SK-N-SH treated with all-trans-retinoic acid at 6 μM for 48 hours (cell line): ENCODE measurements at regions not wholly inside any gene's neighbourhood (a gene's known extent, or its start where the extent isn't known, plus 50 kb on each side); places are given as distances from the start of the nearest gene placed in this dataset.

ENCODE experiments used
- ATAC-seq: fragments of 200-7000 bp; cut with Tn5 transposase; 3 replicates; pipeline ENCODE4 v1.9.1; 2020; ENCODE audit warnings: mild to moderate bottlenecking, moderate library complexity
- ARNTL ChIP-seq: fragments of 450-650 bp; formaldehyde crosslinking; IDR thresholded peaks from 2 replicates; pipeline ENCODE4 v1.5.0; 2020; ENCODE audit warnings: low read depth, mild to moderate bottlenecking, moderate library complexity, borderline replicate concordance
- BACH2 ChIP-seq: fragments of 250-450 bp; sonication (Bioruptor Pico); IDR thresholded peaks from 2 replicates; pipeline ENCODE4 v1.9.0; 2021; ENCODE audit warnings: mild to moderate bottlenecking, borderline replicate concordance
- CSDC2 ChIP-seq: fragments of 250-450 bp; sonication (Bioruptor Pico); IDR thresholded peaks from 2 replicates; pipeline ENCODE4 v1.5.0; 2020; ENCODE audit warnings: mild to moderate bottlenecking, moderate library complexity
- ESRRG ChIP-seq: fragments of 250-450 bp; sonication (Bioruptor Pico); IDR thresholded peaks from 2 replicates; pipeline ENCODE4 v1.6.1; 2021; ENCODE audit warnings: mild to moderate bottlenecking
- GLIS3 ChIP-seq: fragments of 250-450 bp; sonication (Bioruptor Pico); IDR thresholded peaks from 2 replicates; pipeline ENCODE4 v1.5.0; 2020; ENCODE audit warnings: mild to moderate bottlenecking, moderate library complexity
- ISL1 ChIP-seq: fragments of 250-450 bp; sonication (Bioruptor Pico); IDR thresholded peaks from 2 replicates; pipeline ENCODE4 v2.1.2; 2022; ENCODE audit warnings: mild to moderate bottlenecking, moderate library complexity
- OSR1 ChIP-seq: fragments of 250-450 bp; sonication (Bioruptor Pico); IDR thresholded peaks from 2 replicates; pipeline ENCODE4 v1.8.0; 2022; ENCODE audit warnings: moderate library complexity, mild to moderate bottlenecking, inconsistent platforms
- PPARA ChIP-seq: fragments of 250-450 bp; sonication (Bioruptor Pico); IDR thresholded peaks from 2 replicates; pipeline ENCODE4 v1.5.0; 2020; ENCODE audit warnings: mild to moderate bottlenecking, borderline replicate concordance
- RARB ChIP-seq: fragments of 250-450 bp; sonication (Bioruptor Pico); IDR thresholded peaks from 2 replicates; pipeline ENCODE4 v1.8.0; 2021; ENCODE audit warnings: mild to moderate bottlenecking, moderate library complexity
- SNAI2 ChIP-seq: fragments of 250-450 bp; sonication (Bioruptor Pico); IDR thresholded peaks from 2 replicates; pipeline ENCODE4 v1.5.0; 2020; ENCODE audit warnings: mild to moderate bottlenecking, moderate library complexity
- TCF4 ChIP-seq: fragments of 250-450 bp; sonication (Bioruptor Pico); IDR thresholded peaks from 2 replicates; pipeline ENCODE4 v1.8.0; 2021; ENCODE audit warnings: mild to moderate bottlenecking, moderate library complexity, borderline replicate concordance
- TOX ChIP-seq: fragments of 250-450 bp; sonication (Bioruptor Pico); IDR thresholded peaks from 2 replicates; pipeline ENCODE4 v1.8.0; 2021; ENCODE audit warnings: mild to moderate bottlenecking, moderate library complexity, borderline replicate concordance
- ZFP3 ChIP-seq: fragments of 250-450 bp; sonication (Bioruptor Pico); IDR thresholded peaks from 2 replicates; pipeline ENCODE4 v1.5.0; 2020; ENCODE audit warnings: mild to moderate bottlenecking, moderate library complexity
- ZFP30 ChIP-seq: fragments of 450-650 bp; formaldehyde crosslinking; IDR thresholded peaks from 2 replicates; pipeline ENCODE4 v1.5.0; 2022; ENCODE audit warnings: mild to moderate bottlenecking, moderate library complexity
- ZNF565 ChIP-seq: fragments of 450-650 bp; formaldehyde crosslinking; conservative IDR thresholded peaks from 2 replicates; pipeline ENCODE4 v1.5.0; 2020; ENCODE audit warnings: low read depth, mild to moderate bottlenecking, moderate library complexity
- ZNF70 ChIP-seq: fragments of 450-650 bp; formaldehyde crosslinking; IDR thresholded peaks from 2 replicates; pipeline ENCODE4 v1.5.0; 2020; ENCODE audit warnings: mild to moderate bottlenecking, moderate library complexity
- TF ChIP-seq, protein P1 (sequence below): fragments of 250-450 bp; sonication (Bioruptor Pico); IDR thresholded peaks from 2 replicates; pipeline ENCODE4 v1.5.0; 2020; ENCODE audit warnings: mild to moderate bottlenecking, moderate library complexity
- TF ChIP-seq, protein P2 (sequence below): fragments of 250-450 bp; sonication (Bioruptor Pico); IDR thresholded peaks from 2 replicates; pipeline ENCODE4 v1.5.1; 2021; ENCODE audit warnings: mild to moderate bottlenecking, moderate library complexity
- TF ChIP-seq, protein P3 (sequence below): fragments of 250-450 bp; sonication (Bioruptor Pico); IDR thresholded peaks from 2 replicates; pipeline ENCODE4 v1.8.0; 2020; ENCODE audit warnings: mild to moderate bottlenecking, moderate library complexity, borderline replicate concordance
- TF ChIP-seq, protein P4 (sequence below): fragments of 250-450 bp; sonication (Bioruptor Pico); IDR thresholded peaks from 2 replicates; pipeline ENCODE4 v1.5.1; 2020; ENCODE audit warnings: low read depth, mild to moderate bottlenecking, moderate library complexity
- TF ChIP-seq, protein P5 (sequence below): fragments of 250-450 bp; sonication (Bioruptor Pico); IDR thresholded peaks from 2 replicates; pipeline ENCODE4 v1.8.0; 2021; ENCODE audit warnings: low read depth, mild to moderate bottlenecking, moderate library complexity, borderline replicate concordance

DNA sequence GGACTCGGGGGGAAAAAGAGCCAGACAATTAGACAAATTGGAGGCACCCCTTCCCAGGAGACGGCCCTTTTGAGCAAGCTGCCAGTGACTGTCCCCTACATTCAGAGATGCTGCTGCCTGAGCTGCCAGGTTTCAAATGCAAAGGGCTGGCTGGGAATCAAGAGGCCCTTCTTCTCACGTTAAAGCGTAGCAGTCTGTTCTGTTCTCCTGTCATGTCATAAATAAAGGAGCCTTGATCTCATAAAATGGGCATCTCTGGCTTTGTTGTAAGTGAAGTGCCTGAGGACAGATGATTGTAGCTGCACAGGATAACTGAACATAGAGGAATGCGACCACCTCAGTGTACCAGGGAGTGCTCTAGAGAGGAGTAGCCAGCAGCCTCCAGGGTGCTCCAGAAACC is 917.9 kb downstream of the GRID1 start:
- no peak for TF ChIP-seq ISL1 (CRISPR knock-in tag)
- TF ChIP-seq ESRRG (CRISPR knock-in tag), result no peak
- TF ChIP-seq BACH2, result no peak
- TF ChIP-seq RARB (CRISPR knock-in tag), result no peak
- TF ChIP-seq TCF4 (CRISPR knock-in tag), result no peak
- TF ChIP-seq OSR1 (CRISPR knock-in tag), result no peak
- TF ChIP-seq TOX, result no peak
- TF ChIP-seq, protein P1, sequence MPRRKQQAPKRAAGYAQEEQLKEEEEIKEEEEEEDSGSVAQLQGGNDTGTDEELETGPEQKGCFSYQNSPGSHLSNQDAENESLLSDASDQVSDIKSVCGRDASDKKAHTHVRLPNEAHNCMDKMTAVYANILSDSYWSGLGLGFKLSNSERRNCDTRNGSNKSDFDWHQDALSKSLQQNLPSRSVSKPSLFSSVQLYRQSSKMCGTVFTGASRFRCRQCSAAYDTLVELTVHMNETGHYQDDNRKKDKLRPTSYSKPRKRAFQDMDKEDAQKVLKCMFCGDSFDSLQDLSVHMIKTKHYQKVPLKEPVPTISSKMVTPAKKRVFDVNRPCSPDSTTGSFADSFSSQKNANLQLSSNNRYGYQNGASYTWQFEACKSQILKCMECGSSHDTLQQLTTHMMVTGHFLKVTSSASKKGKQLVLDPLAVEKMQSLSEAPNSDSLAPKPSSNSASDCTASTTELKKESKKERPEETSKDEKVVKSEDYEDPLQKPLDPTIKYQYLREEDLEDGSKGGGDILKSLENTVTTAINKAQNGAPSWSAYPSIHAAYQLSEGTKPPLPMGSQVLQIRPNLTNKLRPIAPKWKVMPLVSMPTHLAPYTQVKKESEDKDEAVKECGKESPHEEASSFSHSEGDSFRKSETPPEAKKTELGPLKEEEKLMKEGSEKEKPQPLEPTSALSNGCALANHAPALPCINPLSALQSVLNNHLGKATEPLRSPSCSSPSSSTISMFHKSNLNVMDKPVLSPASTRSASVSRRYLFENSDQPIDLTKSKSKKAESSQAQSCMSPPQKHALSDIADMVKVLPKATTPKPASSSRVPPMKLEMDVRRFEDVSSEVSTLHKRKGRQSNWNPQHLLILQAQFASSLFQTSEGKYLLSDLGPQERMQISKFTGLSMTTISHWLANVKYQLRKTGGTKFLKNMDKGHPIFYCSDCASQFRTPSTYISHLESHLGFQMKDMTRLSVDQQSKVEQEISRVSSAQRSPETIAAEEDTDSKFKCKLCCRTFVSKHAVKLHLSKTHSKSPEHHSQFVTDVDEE (CRISPR knock-in tag), result no peak
- no peak for TF ChIP-seq ZNF70 (CRISPR knock-in tag)
- TF ChIP-seq, protein P2, sequence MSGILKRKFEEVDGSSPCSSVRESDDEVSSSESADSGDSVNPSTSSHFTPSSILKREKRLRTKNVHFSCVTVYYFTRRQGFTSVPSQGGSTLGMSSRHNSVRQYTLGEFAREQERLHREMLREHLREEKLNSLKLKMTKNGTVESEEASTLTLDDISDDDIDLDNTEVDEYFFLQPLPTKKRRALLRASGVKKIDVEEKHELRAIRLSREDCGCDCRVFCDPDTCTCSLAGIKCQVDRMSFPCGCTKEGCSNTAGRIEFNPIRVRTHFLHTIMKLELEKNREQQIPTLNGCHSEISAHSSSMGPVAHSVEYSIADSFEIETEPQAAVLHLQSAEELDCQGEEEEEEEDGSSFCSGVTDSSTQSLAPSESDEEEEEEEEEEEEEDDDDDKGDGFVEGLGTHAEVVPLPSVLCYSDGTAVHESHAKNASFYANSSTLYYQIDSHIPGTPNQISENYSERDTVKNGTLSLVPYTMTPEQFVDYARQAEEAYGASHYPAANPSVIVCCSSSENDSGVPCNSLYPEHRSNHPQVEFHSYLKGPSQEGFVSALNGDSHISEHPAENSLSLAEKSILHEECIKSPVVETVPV (CRISPR knock-in tag), result no peak
- TF ChIP-seq CSDC2 (CRISPR knock-in tag), result no peak
- TF ChIP-seq, protein P3, sequence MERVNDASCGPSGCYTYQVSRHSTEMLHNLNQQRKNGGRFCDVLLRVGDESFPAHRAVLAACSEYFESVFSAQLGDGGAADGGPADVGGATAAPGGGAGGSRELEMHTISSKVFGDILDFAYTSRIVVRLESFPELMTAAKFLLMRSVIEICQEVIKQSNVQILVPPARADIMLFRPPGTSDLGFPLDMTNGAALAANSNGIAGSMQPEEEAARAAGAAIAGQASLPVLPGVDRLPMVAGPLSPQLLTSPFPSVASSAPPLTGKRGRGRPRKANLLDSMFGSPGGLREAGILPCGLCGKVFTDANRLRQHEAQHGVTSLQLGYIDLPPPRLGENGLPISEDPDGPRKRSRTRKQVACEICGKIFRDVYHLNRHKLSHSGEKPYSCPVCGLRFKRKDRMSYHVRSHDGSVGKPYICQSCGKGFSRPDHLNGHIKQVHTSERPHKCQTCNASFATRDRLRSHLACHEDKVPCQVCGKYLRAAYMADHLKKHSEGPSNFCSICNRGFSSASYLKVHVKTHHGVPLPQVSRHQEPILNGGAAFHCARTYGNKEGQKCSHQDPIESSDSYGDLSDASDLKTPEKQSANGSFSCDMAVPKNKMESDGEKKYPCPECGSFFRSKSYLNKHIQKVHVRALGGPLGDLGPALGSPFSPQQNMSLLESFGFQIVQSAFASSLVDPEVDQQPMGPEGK (CRISPR knock-in tag), result no peak
- ATAC-seq, result no peak

DNA sequence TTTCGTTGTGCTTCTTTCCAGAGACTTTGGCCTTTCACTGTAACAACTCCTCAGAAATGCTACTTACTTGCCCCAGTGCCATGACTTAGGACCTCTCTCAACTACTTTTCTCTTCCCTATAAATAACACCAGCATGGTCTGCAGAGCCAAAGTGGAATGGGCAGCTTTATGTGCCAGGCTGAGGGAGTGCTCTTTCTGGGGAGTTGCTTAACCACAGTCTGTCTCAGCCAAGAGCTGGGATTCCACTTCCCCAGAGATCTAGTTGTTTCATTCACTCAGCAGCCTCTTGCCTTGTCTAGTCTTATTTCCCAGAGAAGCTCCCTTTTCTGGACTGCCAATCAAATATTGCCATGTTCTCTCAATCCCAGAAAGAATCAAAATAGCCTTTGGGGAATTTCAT is 912.2 kb downstream of the GRID1 start:
- TF ChIP-seq, protein P3 (CRISPR knock-in tag), result no peak
- TF ChIP-seq BACH2, result no peak
- TF ChIP-seq RARB (CRISPR knock-in tag), result no peak
- TF ChIP-seq CSDC2 (CRISPR knock-in tag), result no peak
- TF ChIP-seq, protein P1 (CRISPR knock-in tag), result no peak
- TF ChIP-seq GLIS3 (CRISPR knock-in tag), result no peak
- no peak for TF ChIP-seq ESRRG (CRISPR knock-in tag)
- TF ChIP-seq PPARA (CRISPR knock-in tag), result no peak
- no peak for TF ChIP-seq TCF4 (CRISPR knock-in tag)
- no peak for TF ChIP-seq TOX
- TF ChIP-seq ZNF565, result no peak
- TF ChIP-seq ISL1 (CRISPR knock-in tag), result no peak
- TF ChIP-seq, protein P2 (CRISPR knock-in tag), result no peak
- TF ChIP-seq, protein P4, sequence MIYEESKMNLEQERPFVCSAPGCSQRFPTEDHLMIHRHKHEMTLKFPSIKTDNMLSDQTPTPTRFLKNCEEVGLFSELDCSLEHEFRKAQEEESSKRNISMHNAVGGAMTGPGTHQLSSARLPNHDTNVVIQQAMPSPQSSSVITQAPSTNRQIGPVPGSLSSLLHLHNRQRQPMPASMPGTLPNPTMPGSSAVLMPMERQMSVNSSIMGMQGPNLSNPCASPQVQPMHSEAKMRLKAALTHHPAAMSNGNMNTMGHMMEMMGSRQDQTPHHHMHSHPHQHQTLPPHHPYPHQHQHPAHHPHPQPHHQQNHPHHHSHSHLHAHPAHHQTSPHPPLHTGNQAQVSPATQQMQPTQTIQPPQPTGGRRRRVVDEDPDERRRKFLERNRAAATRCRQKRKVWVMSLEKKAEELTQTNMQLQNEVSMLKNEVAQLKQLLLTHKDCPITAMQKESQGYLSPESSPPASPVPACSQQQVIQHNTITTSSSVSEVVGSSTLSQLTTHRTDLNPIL, result no peak
- TF ChIP-seq ZFP3, result no peak
- no peak for TF ChIP-seq ZFP30 (CRISPR knock-in tag)
- TF ChIP-seq, protein P5, sequence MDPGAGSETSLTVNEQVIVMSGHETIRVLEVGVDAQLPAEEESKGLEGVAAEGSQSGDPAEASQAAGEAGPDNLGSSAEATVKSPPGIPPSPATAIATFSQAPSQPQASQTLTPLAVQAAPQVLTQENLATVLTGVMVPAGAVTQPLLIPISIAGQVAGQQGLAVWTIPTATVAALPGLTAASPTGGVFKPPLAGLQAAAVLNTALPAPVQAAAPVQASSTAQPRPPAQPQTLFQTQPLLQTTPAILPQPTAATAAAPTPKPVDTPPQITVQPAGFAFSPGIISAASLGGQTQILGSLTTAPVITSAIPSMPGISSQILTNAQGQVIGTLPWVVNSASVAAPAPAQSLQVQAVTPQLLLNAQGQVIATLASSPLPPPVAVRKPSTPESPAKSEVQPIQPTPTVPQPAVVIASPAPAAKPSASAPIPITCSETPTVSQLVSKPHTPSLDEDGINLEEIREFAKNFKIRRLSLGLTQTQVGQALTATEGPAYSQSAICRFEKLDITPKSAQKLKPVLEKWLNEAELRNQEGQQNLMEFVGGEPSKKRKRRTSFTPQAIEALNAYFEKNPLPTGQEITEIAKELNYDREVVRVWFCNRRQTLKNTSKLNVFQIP (CRISPR knock-in tag), result no peak
- no peak for TF ChIP-seq SNAI2 (CRISPR knock-in tag)
- no peak for TF ChIP-seq ARNTL (CRISPR knock-in tag)
- TF ChIP-seq OSR1 (CRISPR knock-in tag), result no peak
- ATAC-seq, result no peak
